Inferior parietal cortex (tissue), 1 donor: ENCODE measurements at regions not wholly inside any gene's neighbourhood (a gene's known extent, or its start where the extent isn't known, plus 50 kb on each side); places are given as distances from the start of the nearest gene placed in this dataset.

ENCODE experiments used
- DNase-seq: peaks from one replicate; pipeline ENCODE4 v3.0.0-alpha.2; 2016; ENCODE audit errors: extremely low spot score

- no peak for DNase-seq
Measured at GRCh38 chr10:125457406-125457805, 225.6 kb downstream of the TEX36 start.

DNA sequence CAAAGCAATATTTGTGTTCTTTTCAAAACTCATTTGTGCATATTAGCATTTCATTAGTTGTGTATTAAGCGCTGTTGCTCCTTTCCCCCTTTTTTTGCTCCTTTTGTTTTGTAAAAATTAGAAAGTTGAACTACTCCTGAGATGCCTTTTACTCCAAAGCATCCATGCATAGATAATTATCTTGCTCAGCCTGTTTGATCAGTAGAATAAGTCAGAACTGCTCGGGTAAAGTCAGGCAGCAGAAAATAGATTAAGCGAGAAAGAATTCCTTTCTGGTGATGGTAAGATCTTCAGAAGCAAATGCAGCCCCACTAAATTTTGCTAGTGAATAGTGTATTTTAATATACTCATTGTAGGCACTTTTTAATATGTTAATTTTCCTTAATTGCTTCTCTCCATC, 227.1 kb downstream of the TEX36 start:
- DNase-seq = no peak

GRCh38 chr10:125455431-125455830, 227.5 kb downstream of the TEX36 start:
- no peak for DNase-seq

DNA sequence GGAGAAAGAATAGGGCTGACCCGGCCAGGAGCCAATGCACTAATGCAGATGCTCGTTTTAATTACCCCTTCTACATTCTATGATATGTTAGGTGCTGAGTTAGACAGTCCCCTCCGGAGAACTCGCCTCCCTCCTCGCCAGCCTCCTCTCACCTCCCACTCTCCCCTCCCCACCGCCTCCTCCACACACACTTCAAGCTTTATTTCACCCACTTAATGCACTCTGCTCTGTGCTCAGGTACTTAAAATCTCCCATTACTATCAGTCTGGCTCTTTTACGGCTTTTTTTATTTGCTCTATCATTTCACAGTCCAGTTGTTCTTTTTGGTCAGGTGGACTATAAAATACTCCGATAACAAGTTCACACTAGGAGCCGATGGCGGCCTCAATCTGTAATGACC, 231.6 kb downstream of the TEX36 start:
- no peak for DNase-seq

- DNase-seq = no peak
Measured at GRCh38 chr10:125450218-125450617, 232.7 kb downstream of the TEX36 start.

DNA sequence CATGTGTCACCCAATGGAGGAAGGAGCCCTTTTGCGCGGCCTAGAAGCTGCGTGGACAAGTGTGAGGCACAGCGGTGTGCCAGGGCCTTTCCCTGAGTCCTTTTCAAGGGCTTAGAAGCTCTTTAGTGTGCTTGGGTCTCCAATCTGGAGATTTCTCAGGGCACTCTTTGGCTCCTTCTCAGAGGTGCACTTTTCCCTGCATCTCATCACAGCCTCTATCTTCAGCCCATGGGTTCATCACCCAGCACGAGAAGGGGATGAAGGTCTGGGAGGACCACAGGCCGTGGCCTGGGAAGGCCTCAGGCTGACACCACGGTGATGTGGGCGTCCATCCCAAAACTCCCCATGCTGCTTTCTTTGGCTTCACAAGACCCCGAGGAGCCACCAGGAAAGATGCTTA, 233.4 kb downstream of the TEX36 start:
- no peak for DNase-seq

GRCh38 chr10:125448596-125448995, 234.4 kb downstream of the TEX36 start:
- no peak for DNase-seq

- no peak for DNase-seq
Measured at GRCh38 chr10:125444790-125445189, 238.2 kb downstream of the TEX36 start.

DNA sequence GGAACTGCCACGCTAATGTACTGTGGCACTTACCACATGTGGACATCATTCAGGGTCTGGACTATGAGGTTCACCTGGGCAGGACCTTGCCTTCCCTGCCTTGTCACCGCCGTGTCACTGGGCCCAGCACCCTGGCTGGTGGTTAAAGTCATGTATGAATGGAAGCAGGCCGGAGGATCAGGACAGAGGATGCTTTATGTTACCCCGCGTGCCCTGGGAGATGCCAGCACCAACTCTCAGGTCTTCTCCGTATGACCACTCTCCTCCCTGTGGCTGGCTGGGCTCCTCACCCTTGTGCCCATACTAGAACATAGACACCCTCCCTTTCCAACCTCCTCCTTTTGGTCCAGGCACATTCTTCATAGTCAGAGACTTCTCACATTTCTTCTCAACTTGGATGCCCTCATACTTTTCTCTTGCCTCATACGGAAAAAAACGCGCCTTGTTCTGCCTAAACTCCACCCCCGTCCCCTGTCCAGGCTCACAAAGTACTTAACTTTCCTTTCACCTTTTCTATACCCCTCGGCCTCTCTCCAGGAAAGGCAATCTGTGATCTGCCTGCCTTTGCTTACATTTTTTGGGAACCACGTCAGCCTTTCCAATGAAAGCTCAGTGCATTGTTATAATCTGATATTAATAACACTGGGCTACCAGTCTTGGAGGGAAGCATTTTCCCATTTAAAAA, 240.0 kb downstream of the TEX36 start:
- no peak for DNase-seq

DNA sequence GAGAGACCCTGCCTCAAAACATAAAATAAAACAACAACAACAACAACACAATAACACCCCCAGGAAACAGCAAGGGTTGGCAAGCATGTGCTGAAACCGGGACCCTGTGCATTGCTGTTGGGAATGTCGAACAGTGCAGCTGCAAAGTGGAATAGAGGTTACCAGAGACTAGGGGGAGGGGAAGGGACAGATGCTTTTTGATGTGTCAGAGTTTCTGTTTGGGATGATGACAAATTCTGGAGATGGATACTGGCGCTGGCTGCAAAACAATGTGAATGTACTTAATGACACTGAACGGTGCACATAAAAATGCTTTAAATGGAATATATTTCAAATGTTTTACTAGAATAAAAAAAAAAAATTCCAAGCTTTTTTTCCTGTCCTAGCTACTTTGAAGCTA, 241.8 kb downstream of the TEX36 start:
- DNase-seq = no peak

DNA sequence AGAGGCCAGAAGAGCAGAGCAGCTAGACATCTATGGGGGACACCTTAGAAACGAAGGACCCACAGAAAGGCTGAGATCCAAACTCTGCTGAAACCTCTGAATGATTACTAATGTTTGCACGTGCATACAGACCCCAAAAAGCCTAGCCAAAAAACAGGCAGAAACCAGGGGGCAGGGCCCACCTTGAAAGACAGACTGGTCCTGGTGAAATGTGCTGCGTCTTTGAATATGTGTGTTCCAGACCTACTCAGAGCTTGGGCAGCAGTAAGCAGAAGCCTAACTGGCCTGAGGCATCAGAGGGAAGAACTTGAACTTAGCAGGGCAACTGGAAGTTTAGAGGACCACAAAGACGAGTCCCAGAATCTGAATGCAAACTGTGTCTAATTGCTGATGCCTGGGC, 251.8 kb downstream of the TEX36 start:
- no peak for DNase-seq

DNA sequence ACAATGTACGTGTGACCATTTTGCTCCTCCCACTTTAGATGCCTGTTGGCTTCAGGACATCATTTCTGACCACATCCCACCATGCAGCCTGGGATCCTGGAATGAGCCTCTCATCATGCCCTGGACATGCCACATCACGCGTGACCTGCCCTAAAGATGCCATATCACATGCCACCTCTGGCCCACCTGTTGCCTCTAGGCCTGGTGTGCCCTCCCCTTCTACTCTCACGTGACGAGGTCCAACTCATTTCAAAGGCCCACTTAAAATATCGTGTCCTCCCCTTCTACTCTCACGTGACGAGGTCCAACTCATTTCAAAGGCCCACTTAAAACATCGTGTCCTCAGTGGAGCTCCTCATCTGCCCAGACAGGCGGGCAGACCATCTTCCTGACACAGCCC, 254.9 kb downstream of the TEX36 start:
- DNase-seq = no peak

GRCh38 chr10:125424191-125424847, 258.6 kb downstream of the TEX36 start:
- no peak for DNase-seq

DNA sequence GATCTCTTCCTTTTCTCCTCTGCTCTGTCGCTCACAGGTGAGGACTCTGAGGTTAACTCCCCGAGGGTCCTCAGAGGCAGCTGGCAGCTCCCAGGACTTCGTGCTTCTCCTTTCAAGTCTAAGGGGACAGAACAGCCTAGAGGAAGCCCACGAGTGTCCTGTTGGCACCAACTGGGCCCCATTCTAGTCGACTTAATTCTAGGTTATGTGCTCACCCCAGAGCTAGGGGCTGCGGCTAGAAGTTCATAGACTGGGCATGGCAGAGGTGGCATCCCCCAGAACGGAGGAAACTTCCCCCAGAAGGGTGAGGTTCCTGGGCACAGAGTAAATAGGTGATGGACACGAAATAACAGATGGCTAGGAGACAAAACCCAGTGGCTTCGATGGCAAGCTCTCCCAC, 259.4 kb downstream of the TEX36 start:
- DNase-seq = no peak

- no peak for DNase-seq
Measured at GRCh38 chr10:125419831-125420230, 259.5 kb upstream of the CTBP2 start.

DNA sequence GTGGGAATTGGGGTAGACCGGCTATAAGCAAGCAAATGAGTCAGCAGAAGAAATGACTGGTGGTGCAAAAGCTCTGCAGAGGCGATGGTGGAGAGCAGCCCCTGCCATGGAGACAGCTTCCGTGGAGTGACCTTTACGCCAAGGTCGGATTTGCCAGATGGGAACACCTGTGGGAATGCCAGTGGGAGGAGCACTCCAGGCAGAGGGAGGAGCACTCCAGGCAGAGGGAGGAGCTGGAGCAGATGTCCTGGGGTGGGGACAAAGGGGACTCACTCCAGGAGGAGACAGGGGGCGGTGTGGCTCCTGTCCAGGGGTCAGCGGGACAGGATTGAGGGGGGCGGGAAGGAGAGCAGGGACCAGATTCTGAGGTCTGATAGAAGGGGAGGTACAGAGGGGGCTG, 258.8 kb upstream of the CTBP2 start:
- DNase-seq = no peak

DNA sequence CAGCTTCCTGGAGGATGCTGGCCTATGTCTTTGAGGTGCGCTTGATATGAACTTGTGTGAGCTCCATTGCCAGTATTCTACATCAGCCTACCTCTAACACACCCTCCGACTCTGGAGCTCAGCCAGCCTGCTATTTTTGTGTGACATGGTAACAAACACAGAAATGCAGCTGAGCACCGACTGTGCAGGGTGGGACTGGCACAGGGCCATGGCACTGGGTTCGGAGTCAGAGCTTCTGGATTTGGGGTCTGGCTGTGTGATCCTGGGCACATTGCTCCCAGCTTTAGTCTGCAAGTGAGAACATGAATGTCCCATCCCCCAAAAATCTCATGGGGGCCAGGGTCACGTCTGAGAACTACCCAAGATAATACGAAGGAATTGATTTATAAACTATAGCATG, 257.2 kb upstream of the CTBP2 start:
- no peak for DNase-seq

GRCh38 chr10:125415964-125416363, 255.6 kb upstream of the CTBP2 start:
- DNase-seq = no peak

DNA sequence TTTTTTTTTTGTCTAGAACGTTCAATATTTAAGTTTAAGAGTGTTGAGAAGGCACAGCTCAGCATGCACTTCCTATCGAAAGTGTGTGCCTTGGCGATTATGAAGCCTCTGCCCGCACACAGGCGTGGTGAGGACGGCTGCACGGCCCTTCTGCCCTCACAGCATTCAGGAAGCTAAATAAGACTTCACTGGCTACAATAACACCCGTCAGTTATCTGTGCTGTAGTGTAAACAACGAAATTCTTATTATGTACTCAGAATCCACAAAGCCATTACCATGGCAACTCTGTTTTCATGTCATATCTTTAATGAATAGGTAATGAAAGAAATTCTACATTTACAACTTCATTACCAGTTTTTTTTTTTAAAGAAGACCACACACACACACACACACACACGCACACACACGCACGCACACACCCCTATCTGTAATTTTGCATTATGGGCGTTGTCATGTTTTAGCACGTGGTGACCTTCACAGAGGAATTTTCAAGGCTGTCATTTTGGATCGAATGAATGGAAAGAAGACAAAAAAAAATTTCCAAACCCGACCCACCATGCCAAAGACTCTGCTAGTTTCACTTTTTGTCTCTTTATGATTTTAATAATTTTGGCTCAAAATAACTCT, 254.8 kb upstream of the CTBP2 start:
- DNase-seq = no peak

GRCh38 chr10:125411724-125412123, 251.4 kb upstream of the CTBP2 start:
- no peak for DNase-seq

DNA sequence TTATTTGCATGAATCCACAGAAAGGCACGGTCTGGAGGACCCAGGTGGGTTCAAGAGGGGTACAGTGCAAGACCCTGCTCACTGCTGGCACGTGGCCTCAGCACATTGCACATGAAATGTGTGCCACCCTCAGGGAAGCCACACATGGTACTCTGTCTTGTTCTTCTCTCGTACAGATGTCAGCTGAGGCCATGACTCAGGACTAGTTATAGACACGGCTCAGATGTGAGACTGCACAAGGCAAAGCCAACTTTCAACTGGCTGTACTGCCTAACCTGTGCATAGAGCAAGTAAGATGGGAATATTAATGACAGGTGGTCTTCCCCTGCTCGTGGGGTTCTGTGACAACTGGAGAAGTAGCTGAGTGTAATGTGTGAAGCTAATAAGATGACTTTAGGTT, 249.4 kb upstream of the CTBP2 start:
- no peak for DNase-seq

- no peak for DNase-seq
Measured at GRCh38 chr10:125407557-125407956, 247.2 kb upstream of the CTBP2 start.

GRCh38 chr10:125407000-125407502, 246.7 kb upstream of the CTBP2 start:
- no peak for DNase-seq
